ENCODE measurements at regions not wholly inside any gene's neighbourhood (a gene's known extent, or its start where the extent isn't known, plus 50 kb on each side); places are given as distances from the start of the nearest gene placed in this dataset.
"Not testable (repeated sequence)": the region's sequence is repeated elsewhere in the genome, so short reads cannot be mapped to it uniquely, and the experiment has no call there.

- peak; percentile 42 for DNase-seq (ENCODE audit: low read depth)
- H3K4me3 ChIP-seq (ENCODE audit: low read depth, low read length): no peak overlapping the region
- peak; percentile 99 for TF ChIP-seq CTCF (conservative IDR thresholded peaks at IDR 0.05; ENCODE audit: low read depth, low read length)
Observed at GRCh38 chr12:11486623-11487444, 91.5 kb upstream of the PRB2 start.

DNA sequence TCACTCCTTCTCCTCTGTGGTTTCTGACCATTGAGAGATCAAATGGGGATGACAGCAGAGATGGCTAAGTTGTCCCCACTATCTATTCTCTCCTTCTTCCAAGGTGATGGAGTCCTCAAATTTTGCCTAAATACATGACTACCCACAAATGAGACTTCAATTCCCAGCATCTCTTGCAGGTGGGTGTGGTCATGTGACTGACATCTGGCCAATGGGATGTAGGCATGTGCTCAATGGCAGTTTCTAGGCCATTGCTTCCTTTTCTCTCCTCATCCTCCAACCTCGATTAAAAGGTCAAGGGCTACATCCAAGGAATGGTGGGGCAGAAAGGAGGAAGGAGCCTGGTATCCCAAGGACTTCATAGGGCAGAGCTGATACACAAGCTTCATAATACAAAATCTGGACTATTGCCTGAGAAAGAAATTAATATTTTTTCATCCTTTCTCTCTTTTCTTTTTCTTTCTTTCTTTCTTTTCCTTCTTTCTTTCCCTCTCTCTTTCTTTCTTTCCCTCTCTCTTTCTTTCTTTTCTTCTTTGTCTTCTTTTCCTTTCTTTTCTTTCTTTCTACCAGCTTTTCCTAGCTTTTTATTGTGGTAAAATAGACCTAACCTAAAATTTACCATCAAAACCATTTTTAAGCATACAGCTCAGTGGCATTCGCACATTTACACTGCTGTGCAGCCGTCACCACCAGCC, 100.9 kb upstream of the PRB2 start:
- DNase-seq (ENCODE audit: low read depth): no peak
- TF ChIP-seq CTCF (conservative IDR thresholded peaks at IDR 0.05; ENCODE audit: low read depth, low read length): no peak
- no peak overlapping the region for H3K4me3 ChIP-seq (ENCODE audit: low read depth, low read length)

DNA sequence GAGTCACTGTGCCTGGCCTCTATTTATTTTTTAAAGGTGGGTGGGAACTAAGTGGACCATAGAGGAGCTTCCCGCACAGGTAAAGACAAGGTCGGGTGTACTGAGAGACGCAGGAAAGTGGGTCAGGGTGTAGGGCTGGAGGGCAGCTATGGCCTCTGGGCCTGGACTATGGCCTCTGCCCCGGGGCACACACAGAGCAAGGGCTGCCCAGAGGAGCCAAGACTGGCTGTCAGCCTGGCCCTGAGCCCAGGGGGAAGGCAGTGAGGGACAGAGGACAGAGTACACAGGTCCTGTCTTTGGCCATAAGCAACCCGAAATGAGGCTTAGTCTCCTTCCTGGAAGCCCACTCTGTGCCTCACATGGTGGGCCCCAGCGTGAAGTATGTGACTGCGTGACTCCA, 102.1 kb upstream of the PRB2 start:
- no peak for DNase-seq (ENCODE audit: low read depth)
- TF ChIP-seq CTCF (conservative IDR thresholded peaks at IDR 0.05; ENCODE audit: low read depth, low read length): no peak

DNA sequence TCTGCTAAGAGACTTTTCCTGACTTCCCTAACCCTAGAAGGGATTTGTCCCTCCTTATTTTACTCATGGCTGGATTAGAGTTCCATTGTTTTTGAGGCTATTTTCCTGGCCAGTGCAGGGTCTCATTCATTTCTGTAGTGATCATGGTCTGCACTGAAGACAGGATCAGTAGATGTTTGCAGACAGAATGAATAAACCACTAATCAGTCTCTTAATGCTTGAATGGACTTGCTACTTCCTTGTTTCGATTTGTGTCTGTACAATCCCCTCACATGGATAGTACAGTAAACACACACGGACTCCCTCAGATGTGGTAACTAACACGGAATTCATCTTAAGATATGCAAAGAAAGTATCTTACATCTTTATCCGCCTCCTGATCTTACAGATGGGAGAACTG, 102.6 kb upstream of the PRB2 start:
- DNase-seq (ENCODE audit: low read depth): no peak
- TF ChIP-seq CTCF (conservative IDR thresholded peaks at IDR 0.05; ENCODE audit: low read depth, low read length): no peak
- no peak overlapping the region for H3K4me3 ChIP-seq (ENCODE audit: low read depth, low read length)

More for the DNA sequence above, 102.1 kb upstream of the PRB2 start:
- H3K4me3 ChIP-seq (ENCODE audit: low read depth, low read length): no peak overlapping the region

DNA sequence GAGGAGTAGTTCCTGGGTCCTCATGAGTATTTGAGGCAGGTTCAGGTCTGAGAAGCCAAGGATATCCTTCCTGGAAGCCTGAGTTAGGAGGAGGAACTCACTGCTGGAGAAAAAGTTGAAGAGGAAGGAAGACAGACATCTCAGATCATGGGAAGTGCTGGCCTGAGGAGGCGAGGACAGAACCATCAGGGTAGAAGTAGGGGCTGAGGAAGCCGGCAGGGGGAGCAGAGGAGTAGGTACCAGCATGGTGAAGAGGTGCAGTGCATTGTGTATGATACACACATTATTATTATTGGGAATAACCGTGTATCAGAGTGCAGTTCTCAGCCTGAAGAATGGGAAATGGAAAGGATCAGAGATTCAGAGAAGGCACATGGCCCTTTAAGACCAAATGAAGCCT, 103.2 kb upstream of the PRB2 start:
- DNase-seq (ENCODE audit: low read depth); H3K4me3 ChIP-seq (ENCODE audit: low read depth, low read length): not testable (repeated sequence)
- peak; percentile 40 for TF ChIP-seq CTCF (conservative IDR thresholded peaks at IDR 0.05; ENCODE audit: low read depth, low read length)

DNA sequence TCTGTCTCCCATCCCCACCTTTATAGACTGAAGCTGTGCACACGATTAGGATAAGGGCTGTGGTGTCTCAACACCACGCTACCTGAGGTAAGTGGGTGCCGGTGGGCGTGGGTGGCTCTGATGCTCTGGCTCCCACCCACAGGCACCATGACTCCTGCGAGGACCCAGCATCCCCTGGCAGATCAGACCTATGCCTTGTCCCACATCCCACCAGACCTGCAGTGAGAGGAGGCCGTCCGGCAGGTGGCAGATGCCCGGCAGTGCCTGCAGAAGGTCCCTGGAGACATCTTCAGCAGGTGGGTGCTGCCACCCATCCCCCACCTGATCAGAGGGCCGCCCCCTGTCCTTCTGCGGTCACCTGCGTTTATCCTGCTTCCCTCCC, 104.4 kb upstream of the PRB2 start:
- no peak overlapping the region for H3K4me3 ChIP-seq (ENCODE audit: low read depth, low read length)
- no peak for TF ChIP-seq CTCF (conservative IDR thresholded peaks at IDR 0.05; ENCODE audit: low read depth, low read length)
- DNase-seq (ENCODE audit: low read depth): no peak

Data from epithelial cell of proximal tubule (primary cell).